Type B pancreatic cell (in vitro differentiated cells): ENCODE measurements at regions not wholly inside any gene's neighbourhood (a gene's known extent, or its start where the extent isn't known, plus 50 kb on each side); places are given as distances from the start of the nearest gene placed in this dataset.

Experiments used
- DNase-seq: peaks from one replicate; pipeline ENCODE4 v3.0.0; 2021; ENCODE audit warnings: mixed read lengths; ENCODE audit not compliant: unreplicated experiment; ENCODE audit errors: extremely low spot score
- H3K27ac Mint-ChIP-seq: 2 replicates; pipeline ENCODE4 v1.8.0; 2021; ENCODE audit warnings: mild to moderate bottlenecking, mixed read lengths
- H3K27me3 Mint-ChIP-seq: 2 replicates; pipeline ENCODE4 v1.8.0; 2021; ENCODE audit warnings: mixed read lengths
- H3K36me3 Mint-ChIP-seq: 2 replicates; pipeline ENCODE4 v1.8.0; 2021; ENCODE audit warnings: mixed read lengths
- H3K4me1 Mint-ChIP-seq: one replicate; pipeline ENCODE4 v1.8.0; 2021; ENCODE audit warnings: mixed read lengths; ENCODE audit not compliant: unreplicated experiment
- H3K4me3 Mint-ChIP-seq: 2 replicates; pipeline ENCODE4 v1.8.0; 2021; ENCODE audit warnings: mild to moderate bottlenecking, mixed read lengths
- H3K9me3 Mint-ChIP-seq: 2 replicates; pipeline ENCODE4 v1.8.0; 2021; ENCODE audit warnings: mixed read lengths
- TF ChIP-seq, protein P1 (sequence below): fragments of 200-600 bp; sonication (generic); conservative IDR thresholded peaks from 2 replicates; pipeline ENCODE4 v1.5.0; 2021; ENCODE audit warnings: antibody characterized with exemption, mild to moderate bottlenecking

DNA sequence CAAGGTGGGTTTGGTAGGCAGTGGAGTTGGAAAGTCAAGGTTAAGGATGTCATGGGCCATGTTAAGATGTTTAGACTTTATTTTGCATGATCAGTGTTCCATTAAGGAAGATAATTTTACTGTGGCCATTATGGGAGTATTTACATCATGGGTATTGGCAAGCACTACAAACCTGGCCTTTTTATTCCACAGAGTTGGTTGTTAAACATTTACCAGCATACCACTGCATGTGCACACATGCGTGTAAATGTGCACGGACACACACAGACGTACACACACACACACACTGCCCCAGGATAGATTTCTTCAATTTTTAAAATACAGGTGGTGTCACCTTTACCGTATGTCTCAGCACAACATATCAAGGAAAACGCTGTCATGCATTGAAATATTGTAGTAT, 51.4 kb upstream of the ITGA6 start:
- Mint-ChIP-seq H3K27ac (no peak overlapping the region), H3K4me1 (peaks cover 17% of the 10 kb centered on the region), H3K36me3 (no peaks in the 10 kb centered on the region), H3K27me3 (peaks cover 12% of the 10 kb centered on the region), H3K4me3 (no peak overlapping the region), H3K9me3 (peaks cover 3% of the 10 kb centered on the region)
- no peak for DNase-seq
- TF ChIP-seq, protein P1, sequence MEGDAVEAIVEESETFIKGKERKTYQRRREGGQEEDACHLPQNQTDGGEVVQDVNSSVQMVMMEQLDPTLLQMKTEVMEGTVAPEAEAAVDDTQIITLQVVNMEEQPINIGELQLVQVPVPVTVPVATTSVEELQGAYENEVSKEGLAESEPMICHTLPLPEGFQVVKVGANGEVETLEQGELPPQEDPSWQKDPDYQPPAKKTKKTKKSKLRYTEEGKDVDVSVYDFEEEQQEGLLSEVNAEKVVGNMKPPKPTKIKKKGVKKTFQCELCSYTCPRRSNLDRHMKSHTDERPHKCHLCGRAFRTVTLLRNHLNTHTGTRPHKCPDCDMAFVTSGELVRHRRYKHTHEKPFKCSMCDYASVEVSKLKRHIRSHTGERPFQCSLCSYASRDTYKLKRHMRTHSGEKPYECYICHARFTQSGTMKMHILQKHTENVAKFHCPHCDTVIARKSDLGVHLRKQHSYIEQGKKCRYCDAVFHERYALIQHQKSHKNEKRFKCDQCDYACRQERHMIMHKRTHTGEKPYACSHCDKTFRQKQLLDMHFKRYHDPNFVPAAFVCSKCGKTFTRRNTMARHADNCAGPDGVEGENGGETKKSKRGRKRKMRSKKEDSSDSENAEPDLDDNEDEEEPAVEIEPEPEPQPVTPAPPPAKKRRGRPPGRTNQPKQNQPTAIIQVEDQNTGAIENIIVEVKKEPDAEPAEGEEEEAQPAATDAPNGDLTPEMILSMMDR: no peak

DNA sequence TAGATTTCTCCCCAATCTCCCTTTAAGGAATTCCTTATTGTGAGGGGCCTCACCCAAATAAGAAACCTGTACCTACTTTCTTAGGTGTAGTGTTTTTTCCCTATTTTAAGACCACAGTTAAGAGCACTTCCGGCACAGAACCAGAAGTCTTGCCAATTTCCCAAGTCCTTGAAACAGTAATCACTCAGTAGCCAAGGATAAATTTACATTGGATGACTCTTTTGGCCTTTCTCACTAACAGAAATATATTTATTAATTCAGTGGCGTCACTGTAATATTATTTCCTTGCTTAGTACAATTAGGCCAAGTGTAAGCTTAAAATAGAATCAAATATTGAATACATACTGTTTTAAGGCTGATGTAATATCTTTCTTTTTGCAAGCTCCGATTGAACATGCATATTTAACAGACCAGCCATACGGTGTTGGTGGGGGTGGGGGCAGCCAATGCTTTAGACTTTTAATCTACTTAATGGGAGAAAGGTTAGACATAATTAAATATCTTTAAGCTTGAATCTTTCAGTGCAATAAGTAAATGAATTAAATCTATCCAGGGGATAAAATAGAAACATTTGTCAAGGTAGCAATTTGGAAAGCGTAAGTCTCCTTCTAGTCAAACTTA, 50.8 kb upstream of the ITGA6 start:
- H3K36me3 Mint-ChIP-seq: no peaks in the 10 kb centered on the region
- H3K4me1 Mint-ChIP-seq: peaks cover 23% of the 10 kb centered on the region
- no peak for DNase-seq
- no peak overlapping the region for H3K27ac Mint-ChIP-seq
- peaks cover 12% of the 10 kb centered on the region for H3K27me3 Mint-ChIP-seq
- TF ChIP-seq, protein P1: no peak
- no peak overlapping the region for H3K4me3 Mint-ChIP-seq
- H3K9me3 Mint-ChIP-seq: peaks cover 3% of the 10 kb centered on the region

DNA sequence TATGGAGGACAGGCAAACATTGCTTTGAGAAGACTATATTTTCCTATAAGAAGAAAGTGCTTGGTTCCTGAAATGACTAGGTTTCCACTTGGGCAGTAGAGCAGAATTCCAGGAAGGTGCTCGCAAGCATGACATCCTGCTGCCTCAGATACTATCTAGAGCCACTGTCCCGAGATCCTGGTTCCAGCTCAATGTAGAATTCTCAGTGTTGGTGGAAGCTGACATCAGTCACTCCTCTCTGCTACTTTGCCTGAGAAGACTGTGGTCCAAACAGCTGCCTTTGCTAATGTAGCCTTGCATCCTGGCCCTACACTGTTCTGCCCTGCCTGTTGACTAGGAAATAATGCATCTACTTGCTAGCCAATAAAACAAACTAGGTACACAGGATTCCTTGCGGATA, 50.0 kb upstream of the ITGA6 start:
- TF ChIP-seq, protein P1: no peak
- Mint-ChIP-seq H3K27me3 (peaks cover 12% of the 10 kb centered on the region), H3K9me3 (peaks cover 3% of the 10 kb centered on the region), H3K4me1 (peaks cover 25% of the 10 kb centered on the region), H3K4me3 (no peak overlapping the region), H3K27ac (no peak overlapping the region), H3K36me3 (no peaks in the 10 kb centered on the region)
- no peak for DNase-seq
